Pancreas (tissue), 10 donors: ENCODE measurements at regions not wholly inside any gene's neighbourhood (a gene's known extent, or its start where the extent isn't known, plus 50 kb on each side); places are given as distances from the start of the nearest gene placed in this dataset.

Experiments
- ATAC-seq, 4 donors: fragments of 200-7000 bp; cut with Tn5 transposase; one replicate each; pipeline versions ENCODE4 v1.8.0 to v1.9.1; 2020; ENCODE audit warnings: mild to moderate bottlenecking in 4 of 4, moderate library complexity in 4 of 4
- DNase-seq, 6 donors: peaks; one replicate each; pipeline ENCODE4 v3.0.0-alpha.2; 2020
- FAIRE-seq: peaks from 2 replicates; lab custom pipeline; 2012; peaks lifted over from hg19 to GRCh38; lab: Jason Lieb, UNC
- H3K27ac ChIP-seq, 4 donors: fragments of 200-600 bp; sonication (generic); 1 replicate in 3 of 4; 2 replicates in 1 of 4; pipeline versions ENCODE4 v1.5.0 to v1.8.0; 2020
- H3K27me3 ChIP-seq, 4 donors: fragments of 200-600 bp; one replicate each; pipeline ENCODE4 v1.8.0; 2021
- H3K36me3 ChIP-seq, 3 donors: fragments of 200-600 bp; sonication (generic) in 1 of 3; one replicate each; pipeline versions ENCODE4 v1.5.0 to v1.8.0; 2020 to 2021
- H3K4me1 ChIP-seq, 3 donors: fragments of 200-600 bp; one replicate each; pipeline ENCODE4 v1.8.0; 2021
- H3K4me3 ChIP-seq, 4 donors: fragments of 200-600 bp; sonication (generic) in 2 of 4; one replicate each; pipeline versions ENCODE4 v1.5.0 to v1.8.0; 2020 to 2021
- H3K9me3 ChIP-seq, 4 donors: fragments of 200-600 bp; one replicate each; pipeline ENCODE4 v1.8.0; 2021
- whole genome bisulfite sequencing, 2 donors: extraction: QIAGEN DNeasy Blood & Tissue Kit; methylation state at CpG; one replicate each; pipeline ENCODE4 v1.1.7; 2013; 5-methylcytosine and 5-hydroxymethylcytosine counted together
- intact Hi-C, 3 donors: fragments of 100-400 bp; cut with DNase I; formaldehyde crosslinking; loops; one replicate each; pipeline versions ENCODE4 v1.11.1 to v1.14.2; 2022
- TF ChIP-seq, protein P1 (sequence below), 4 donors: fragments of 200-600 bp; sonication (generic) in 3 of 4; IDR thresholded peaks; one replicate each; pipeline versions ENCODE4 v1.5.0 to v1.8.0; 2021; ENCODE audit warnings: antibody characterized with exemption in 4 of 4
- donor health status: healthy with polysubstance abuse.
- donor health status: DM: no; HTN: no; CAD: no; lungs with moderate emphysema.
- donor health status: DM: no; HTN: no; CAD: no.
- donor health status: control.
- donor health status: control.
- donor health status: Bipolar disorder and iron deficiency.
- donor health status: DM: yes; HTN: yes; CAD: no.
- donor health status: DM: no; HTN: no; CAD: no.
- donor health status: DM: no; HTN: no; CAD: no.
- donor health status: DM: yes; HTN: yes; CAD: no.

DNA sequence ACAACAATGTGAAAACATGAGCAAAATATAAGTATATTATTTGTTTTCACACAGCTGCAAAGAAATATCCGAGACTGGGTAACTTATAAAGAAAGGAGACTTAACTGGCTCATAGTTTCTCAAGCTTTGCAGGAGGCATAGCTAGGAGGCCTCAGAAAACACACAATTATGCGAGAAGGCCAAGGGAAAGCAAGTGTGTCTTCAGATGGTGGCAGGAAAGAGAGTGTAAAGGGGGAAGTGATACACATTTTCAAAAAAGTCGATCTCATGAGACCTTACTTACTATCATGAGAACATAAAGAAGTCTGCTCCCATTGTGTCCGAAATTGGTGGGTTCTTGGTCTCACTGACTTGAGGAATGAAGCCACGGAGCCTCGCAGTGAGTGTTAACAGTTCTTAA lies 208.9 kb upstream of the RBMY1B start:
- no peak overlapping the region for H3K4me3 ChIP-seq
- WGBS, 2 donors = 47% methylated on average over 6 of the region's 6 CpGs; no CpG with 5 or more reads in 1 of the 2 donors
- no peak for ATAC-seq
- H3K27ac ChIP-seq = no peak overlapping the region
- H3K4me1 ChIP-seq = no peaks in the 10 kb centered on the region
- TF ChIP-seq, protein P1, sequence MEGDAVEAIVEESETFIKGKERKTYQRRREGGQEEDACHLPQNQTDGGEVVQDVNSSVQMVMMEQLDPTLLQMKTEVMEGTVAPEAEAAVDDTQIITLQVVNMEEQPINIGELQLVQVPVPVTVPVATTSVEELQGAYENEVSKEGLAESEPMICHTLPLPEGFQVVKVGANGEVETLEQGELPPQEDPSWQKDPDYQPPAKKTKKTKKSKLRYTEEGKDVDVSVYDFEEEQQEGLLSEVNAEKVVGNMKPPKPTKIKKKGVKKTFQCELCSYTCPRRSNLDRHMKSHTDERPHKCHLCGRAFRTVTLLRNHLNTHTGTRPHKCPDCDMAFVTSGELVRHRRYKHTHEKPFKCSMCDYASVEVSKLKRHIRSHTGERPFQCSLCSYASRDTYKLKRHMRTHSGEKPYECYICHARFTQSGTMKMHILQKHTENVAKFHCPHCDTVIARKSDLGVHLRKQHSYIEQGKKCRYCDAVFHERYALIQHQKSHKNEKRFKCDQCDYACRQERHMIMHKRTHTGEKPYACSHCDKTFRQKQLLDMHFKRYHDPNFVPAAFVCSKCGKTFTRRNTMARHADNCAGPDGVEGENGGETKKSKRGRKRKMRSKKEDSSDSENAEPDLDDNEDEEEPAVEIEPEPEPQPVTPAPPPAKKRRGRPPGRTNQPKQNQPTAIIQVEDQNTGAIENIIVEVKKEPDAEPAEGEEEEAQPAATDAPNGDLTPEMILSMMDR (IDR thresholded peaks at IDR 0.05) = no peak
- intact Hi-C loops = no loop called here
- no peaks in the 10 kb centered on the region for H3K36me3 ChIP-seq
- no peak for DNase-seq
- H3K27me3 ChIP-seq = no peaks in the 10 kb centered on the region
- H3K9me3 ChIP-seq = no peaks in the 10 kb centered on the region
- no peak for FAIRE-seq

DNA sequence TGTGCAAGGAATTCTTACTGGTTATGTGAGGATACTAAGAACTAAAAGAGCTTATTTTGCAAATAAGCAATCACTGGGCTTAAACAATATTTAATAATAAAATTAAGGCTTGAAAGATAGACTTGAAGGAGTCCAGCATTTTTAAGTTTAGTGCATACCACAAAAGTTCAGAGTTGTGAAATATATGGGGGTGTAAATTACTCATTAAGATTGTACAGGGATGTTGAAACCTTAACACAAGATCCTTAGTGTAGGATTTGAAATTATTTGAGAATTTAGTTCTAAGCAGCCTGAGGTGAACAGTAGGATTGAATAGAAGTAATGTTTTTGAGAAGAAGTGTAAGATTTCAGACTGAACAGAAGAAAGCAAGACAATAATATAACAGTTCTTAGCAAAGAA lies 195.8 kb upstream of the RBMY1B start:
- no peak for FAIRE-seq
- TF ChIP-seq, protein P1 (IDR thresholded peaks at IDR 0.05) = no peak
- H3K9me3 ChIP-seq = no peaks in the 10 kb centered on the region
- no peak for DNase-seq
- H3K36me3 ChIP-seq = no peaks in the 10 kb centered on the region
- H3K27ac ChIP-seq = no peak overlapping the region
- no peaks in the 10 kb centered on the region for H3K4me1 ChIP-seq
- no peaks in the 10 kb centered on the region for H3K27me3 ChIP-seq
- no peak overlapping the region for H3K4me3 ChIP-seq
- no peak for ATAC-seq
- intact Hi-C loops = no loop called here
